ENCODE measurements at regions not wholly inside any gene's neighbourhood (a gene's known extent, or its start where the extent isn't known, plus 50 kb on each side); places are given as distances from the start of the nearest gene placed in this dataset.
A peak's percentile ranks its signal among the peaks of the same experiment; 100 is the strongest.

DNA sequence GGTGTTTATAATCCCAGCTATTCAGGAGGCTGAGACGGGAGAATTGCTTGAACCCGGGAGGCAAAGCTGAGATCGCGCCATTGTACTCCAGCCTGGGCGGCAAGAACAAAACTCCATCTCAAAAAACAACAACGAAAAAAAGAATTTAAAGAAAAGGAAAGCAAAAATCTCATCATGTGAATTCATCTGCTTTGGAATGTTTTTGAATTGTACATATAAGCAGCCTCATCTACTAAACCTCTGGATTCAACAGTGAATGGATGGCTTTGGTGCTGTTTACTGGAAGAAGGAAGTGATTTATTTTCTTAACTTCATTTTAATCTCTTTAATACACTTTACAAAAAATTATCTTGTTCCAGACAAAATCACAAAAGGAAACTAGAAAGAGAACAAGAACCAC is 51.8 kb upstream of the PNRC1 start:
- no peak for DNase-seq

DNA sequence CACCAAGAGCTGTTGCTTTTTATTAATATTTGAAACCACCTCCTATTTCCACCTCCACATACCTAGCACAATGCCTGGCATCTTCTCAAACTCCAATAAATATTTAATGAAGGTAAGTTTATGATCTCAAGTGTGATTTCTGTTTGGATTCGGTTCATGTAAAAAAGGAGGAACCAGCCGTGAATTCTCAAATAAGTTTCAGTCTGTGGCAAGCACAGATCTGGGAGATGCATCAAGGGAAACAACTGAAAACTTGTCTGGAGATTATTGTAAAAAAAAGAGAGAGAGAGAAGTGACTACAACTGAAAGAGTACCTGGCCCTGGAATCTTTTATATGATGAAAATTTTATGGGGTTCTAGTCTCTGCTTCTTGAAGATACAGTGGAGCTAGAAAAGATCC is 52.8 kb upstream of the PNRC1 start:
- no peak for DNase-seq

GRCh38 chr6:89026151-89026550 is 54.4 kb upstream of the PNRC1 start:
- no peak for DNase-seq

GRCh38 chr6:89025633-89026032 is 54.9 kb upstream of the PNRC1 start:
- DNase-seq: no peak

- no peak for DNase-seq
These were observed 56.1 kb upstream of the PNRC1 start for GRCh38 chr6:89024456-89024855.

GRCh38 chr6:89023591-89024441 is 56.7 kb upstream of the PNRC1 start:
- no peak for DNase-seq

- DNase-seq: no peak
These were observed 57.8 kb upstream of the PNRC1 start for GRCh38 chr6:89022798-89023197.

DNA sequence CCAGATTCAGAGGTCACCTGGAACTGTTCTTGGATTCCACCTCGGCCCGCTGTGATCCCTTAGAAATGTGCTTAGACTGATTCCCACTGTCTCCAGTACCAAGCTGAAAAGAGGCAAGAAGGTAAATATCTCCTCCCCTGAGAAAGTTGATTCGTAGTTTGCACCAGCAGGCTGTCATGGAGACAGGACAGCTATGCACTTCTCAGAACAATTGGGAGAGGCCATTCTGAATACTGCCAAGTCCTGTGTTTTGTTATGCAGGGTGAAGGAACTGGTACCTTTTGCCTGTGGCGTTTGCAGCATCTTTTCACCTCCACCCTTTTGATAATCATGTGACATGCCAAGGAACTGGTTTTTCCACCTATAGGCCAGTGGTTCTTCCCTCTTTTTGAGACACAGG is 58.2 kb upstream of the RNGTT start:
- DNase-seq: peak; percentile 72

DNA sequence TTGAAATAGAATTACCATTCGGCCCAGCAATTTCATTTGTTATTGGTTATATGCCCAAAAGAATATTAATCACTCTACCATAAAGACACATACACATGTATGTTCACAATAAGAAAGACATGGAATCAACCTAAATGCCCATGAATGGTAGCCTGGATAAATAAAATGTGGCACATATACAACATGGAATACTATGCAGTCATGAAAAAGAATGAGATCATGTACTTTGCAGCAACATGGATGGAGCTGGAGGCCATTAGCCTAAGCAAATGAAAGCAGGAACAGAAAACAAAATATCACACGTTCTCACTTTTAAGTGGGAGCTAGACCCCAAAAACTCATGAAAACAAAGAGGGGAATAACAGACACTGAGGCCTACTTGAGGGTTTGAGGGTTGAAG is 52.6 kb upstream of the RNGTT start:
- DNase-seq: no peak

DNA sequence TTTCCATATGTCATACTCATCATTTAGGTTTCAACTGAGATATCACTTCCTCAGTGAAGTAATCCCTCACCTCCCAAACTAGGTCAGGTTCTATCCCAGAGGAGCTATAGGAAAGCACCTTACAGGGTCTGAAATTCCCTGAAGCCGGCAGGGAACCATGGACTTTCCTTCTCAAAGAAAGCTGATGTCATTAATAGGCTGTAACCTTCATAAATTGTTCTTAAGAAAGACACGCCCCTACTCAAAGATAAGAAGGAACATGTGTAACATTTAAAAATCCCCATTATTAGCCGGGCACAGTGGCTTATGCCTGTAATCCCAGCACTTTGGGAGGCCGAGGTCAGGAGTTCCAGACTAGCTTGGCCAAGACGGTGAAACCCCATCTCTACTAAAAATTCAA is 50.0 kb upstream of the RNGTT start:
- no peak for DNase-seq

All from islet precursor cell (in vitro differentiated cells).